HEK293 (cell line): ENCODE measurements at regions not wholly inside any gene's neighbourhood (a gene's known extent, or its start where the extent isn't known, plus 50 kb on each side); places are given as distances from the start of the nearest gene placed in this dataset.

Experiments
- CTCF ChIA-PET: fragments of 350-600 bp; formaldehyde crosslinking; extraction: SDS; loops from one replicate; lab custom pipeline; 2021; ENCODE audit warnings: antibody characterized with exemption; lab: Yijun Ruan, JAX
- POLR2A ChIA-PET: fragments of 300-600 bp; formaldehyde crosslinking; extraction: SDS; loops from one replicate; lab custom pipeline; 2020; ENCODE audit warnings: antibody characterized with exemption, inconsistent platforms; lab: Yijun Ruan, JAX
- H3K27ac ChIP-seq: fragments of 200-500 bp; sonication (Bioruptor generic); 2 replicates; pipeline ENCODE4 v1.5.1; 2014; ENCODE audit warnings: low read depth, low read length, control low read depth, inconsistent platforms; ENCODE audit errors: extremely low read depth
- H3K36me3 ChIP-seq, 2 experiments: fragments of 200-500 bp in 1 of 2; sonication (Bioruptor generic) in 1 of 2; 1 replicate in 1 of 2; 2 replicates in 1 of 2; pipeline ENCODE4 v1.5.1; 2014 to 2017; ENCODE audit warnings: inconsistent platforms in 2 of 2, low read length in 2 of 2; ENCODE audit not compliant: control insufficient read depth in 2 of 2, insufficient read depth in 1 of 2
- H3K4me1 ChIP-seq: fragments of 200-500 bp; sonication (Bioruptor generic); 2 replicates; pipeline ENCODE4 v1.5.1; 2014; ENCODE audit warnings: mild to moderate bottlenecking, low read length, inconsistent platforms; ENCODE audit not compliant: control insufficient read depth, insufficient read depth
- H3K4me3 ChIP-seq: 2 replicates; pipeline ENCODE4 v1.5.1; 2011; ENCODE audit warnings: low read depth, mild to moderate bottlenecking, control low read depth, low read length, moderate library complexity
- H3K9me3 ChIP-seq: fragments of 200-500 bp; sonication (Bioruptor generic); 2 replicates; pipeline ENCODE4 v1.5.1; 2014; ENCODE audit warnings: low read depth, low read length, inconsistent platforms; ENCODE audit not compliant: control insufficient read depth, insufficient read depth
- GLIS1 ChIP-seq: fragments of 450-650 bp; formaldehyde crosslinking; IDR thresholded peaks from 2 replicates; pipeline ENCODE4 v1.5.1; 2016; ENCODE audit warnings: missing biosample characterization, missing genetic modification characterization
- INSM2 ChIP-seq: fragments of 450-650 bp; formaldehyde crosslinking; IDR thresholded peaks from 2 replicates; pipeline ENCODE4 v1.5.1; 2016; ENCODE audit warnings: missing biosample characterization, missing genetic modification characterization
- MZF1 ChIP-seq: fragments of 450-650 bp; formaldehyde crosslinking; IDR thresholded peaks from 2 replicates; pipeline ENCODE4 v1.5.1; 2017; ENCODE audit warnings: missing biosample characterization, missing genetic modification characterization, borderline replicate concordance
- REST ChIP-seq: fragments of 450-650 bp; formaldehyde crosslinking; IDR thresholded peaks from 2 replicates; pipeline ENCODE4 v1.5.1; 2016; ENCODE audit warnings: missing biosample characterization, missing genetic modification characterization
- ZNF529 ChIP-seq: fragments of 450-650 bp; formaldehyde crosslinking; IDR thresholded peaks from 2 replicates; pipeline ENCODE4 v1.5.1; 2017; ENCODE audit warnings: missing genetic modification characterization, missing biosample characterization; ENCODE audit not compliant: insufficient replicate concordance
- ZNF558 ChIP-seq: fragments of 450-650 bp; formaldehyde crosslinking; IDR thresholded peaks from 2 replicates; pipeline ENCODE4 v1.5.1; 2016; ENCODE audit warnings: missing biosample characterization, missing genetic modification characterization
- ZNF629 ChIP-seq: fragments of 450-650 bp; formaldehyde crosslinking; IDR thresholded peaks from 2 replicates; pipeline ENCODE4 v1.5.1; 2017; ENCODE audit warnings: missing biosample characterization, missing genetic modification characterization
- ZNF658 ChIP-seq: fragments of 450-650 bp; formaldehyde crosslinking; IDR thresholded peaks from 2 replicates; pipeline ENCODE4; 2016; ENCODE audit warnings: missing biosample characterization, missing genetic modification characterization
- ZSCAN18 ChIP-seq: fragments of 450-650 bp; formaldehyde crosslinking; IDR thresholded peaks from 2 replicates; pipeline ENCODE4 v1.5.1; 2016; ENCODE audit warnings: missing biosample characterization, missing genetic modification characterization
- TF ChIP-seq, protein P1 (sequence below): fragments of 450-650 bp; formaldehyde crosslinking; IDR thresholded peaks from 2 replicates; pipeline ENCODE4 v1.5.1; 2016; ENCODE audit warnings: missing biosample characterization, missing genetic modification characterization

GRCh38 chr1:5220821-5221220 is 566.4 kb downstream of the AJAP1 start (continued):
- no peak for TF ChIP-seq ZSCAN18
- no peak for TF ChIP-seq GLIS1

- H3K9me3 ChIP-seq, result no peaks in the 10 kb centered on the region
- no peak overlapping the region for H3K27ac ChIP-seq
- CTCF ChIA-PET, result no interaction called here
- H3K4me1 ChIP-seq, result no peaks in the 10 kb centered on the region
- no peak overlapping the region for H3K4me3 ChIP-seq
- no peaks in the 10 kb centered on the region for H3K36me3 ChIP-seq
- TF ChIP-seq, protein P1, sequence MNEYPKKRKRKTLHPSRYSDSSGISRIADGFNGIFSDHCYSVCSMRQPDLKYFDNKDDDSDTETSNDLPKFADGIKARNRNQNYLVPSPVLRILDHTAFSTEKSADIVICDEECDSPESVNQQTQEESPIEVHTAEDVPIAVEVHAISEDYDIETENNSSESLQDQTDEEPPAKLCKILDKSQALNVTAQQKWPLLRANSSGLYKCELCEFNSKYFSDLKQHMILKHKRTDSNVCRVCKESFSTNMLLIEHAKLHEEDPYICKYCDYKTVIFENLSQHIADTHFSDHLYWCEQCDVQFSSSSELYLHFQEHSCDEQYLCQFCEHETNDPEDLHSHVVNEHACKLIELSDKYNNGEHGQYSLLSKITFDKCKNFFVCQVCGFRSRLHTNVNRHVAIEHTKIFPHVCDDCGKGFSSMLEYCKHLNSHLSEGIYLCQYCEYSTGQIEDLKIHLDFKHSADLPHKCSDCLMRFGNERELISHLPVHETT, result no peak
- TF ChIP-seq ZNF558 (tag by site-specific recombination), result no peak
- TF ChIP-seq, all 188 proteins: peak for 0
- POLR2A ChIA-PET, result interaction anchor here (0.6 kb wide), 1 partner anchor 10 kb away, joined by 3 read pairs; no protein-coding TSS in a partner anchor
Observed at GRCh38 chr1:5220421-5220820, 566.0 kb downstream of the AJAP1 start.

DNA sequence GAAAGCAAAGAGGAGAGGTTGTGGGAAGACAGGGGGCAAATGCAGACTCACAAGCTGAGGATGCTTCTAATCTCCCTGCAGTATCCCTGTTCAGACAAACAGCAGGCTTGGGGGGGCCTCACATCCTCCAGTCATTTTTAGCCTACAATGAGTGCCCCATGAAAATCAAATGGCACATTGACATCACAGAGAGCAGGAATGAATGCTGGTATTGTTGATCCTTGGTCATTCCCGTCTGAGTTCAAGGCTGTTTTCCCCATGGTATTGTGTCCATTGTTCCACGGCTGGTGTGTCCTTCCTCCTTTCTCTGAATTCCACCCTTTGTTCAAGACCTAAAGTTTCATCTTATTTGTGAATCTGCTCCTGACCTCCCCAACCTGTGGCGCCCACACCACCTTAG is 545.6 kb downstream of the AJAP1 start:
- CTCF ChIA-PET, result no interaction called here
- no peak overlapping the region for H3K4me3 ChIP-seq
- no peak overlapping the region for H3K27ac ChIP-seq
- no peak for TF ChIP-seq MZF1 (tag by site-specific recombination)
- TF ChIP-seq INSM2 (tag by site-specific recombination), result no peak
- TF ChIP-seq ZNF629, result no peak
- TF ChIP-seq ZNF658 (tag by site-specific recombination), result no peak
- no peaks in the 10 kb centered on the region for H3K9me3 ChIP-seq
- POLR2A ChIA-PET, result no interaction called here
- no peaks in the 10 kb centered on the region for H3K36me3 ChIP-seq
- no peaks in the 10 kb centered on the region for H3K4me1 ChIP-seq

- POLR2A ChIA-PET, result no interaction called here
- H3K36me3 ChIP-seq, result no peaks in the 10 kb centered on the region
- CTCF ChIA-PET, result no interaction called here
- no peak overlapping the region for H3K27ac ChIP-seq
- H3K4me3 ChIP-seq, result no peak overlapping the region
- no peaks in the 10 kb centered on the region for H3K4me1 ChIP-seq
- no peaks in the 10 kb centered on the region for H3K9me3 ChIP-seq
- peak; percentile 89 for TF ChIP-seq REST (tag by site-specific recombination)
- no peak for TF ChIP-seq ZNF529 (tag by site-specific recombination)
Observed at GRCh38 chr1:5198328-5198727, 543.9 kb downstream of the AJAP1 start.
